HepG2 (cell line): ENCODE measurements at regions not wholly inside any gene's neighbourhood (a gene's known extent, or its start where the extent isn't known, plus 50 kb on each side); places are given as distances from the start of the nearest gene placed in this dataset.

Experiments
- ATAC-seq: fragments of 200-7000 bp; cut with Tn5 transposase; 3 replicates; pipeline ENCODE4 v1.9.1; 2020; ENCODE audit warnings: mild to moderate bottlenecking, moderate library complexity
- BruUV-seq: library from RNA; stranded (reverse); fragments of 400-500 nt; replicated peaks from 2 replicates; lab custom pipeline; 2021; lab: Mats Ljungman, UMichigan
- CTCF ChIA-PET: fragments of 300-600 bp; formaldehyde crosslinking; extraction: SDS; loops from one replicate; lab custom pipeline; 2021; ENCODE audit warnings: low total read pairs, inconsistent platforms, low intra/inter-chr PET ratio; lab: Yijun Ruan, JAX
- POLR2A ChIA-PET: fragments of 350-600 bp; sonication (Branson Sonifier 250); formaldehyde crosslinking; loops from one replicate; lab custom pipeline; 2020; ENCODE audit warnings: antibody characterized with exemption, inconsistent platforms; lab: Yijun Ruan, JAX
- DNase-seq: peaks from one replicate; pipeline ENCODE4 v3.0.0-alpha.2; 2015; ENCODE audit warnings: low spot score
- FAIRE-seq: peaks from 3 replicates; lab custom pipeline; 2011; peaks lifted over from hg19 to GRCh38; lab: Jason Lieb, UNC
- H2AFZ ChIP-seq: one replicate; pipeline ENCODE4 v1.6.1; 2011; ENCODE audit warnings: low read length, inconsistent platforms
- H3K27ac ChIP-seq: fragments of 300-600 bp; 3 replicates; pipeline ENCODE4 v1.8.0; 2011; ENCODE audit warnings: mixed run types, mild to moderate bottlenecking, mixed read lengths, low read length, inconsistent platforms; ENCODE audit not compliant: insufficient read depth; ENCODE audit errors: extremely low read length
- H3K27me3 ChIP-seq, 2 experiments: fragments of 200-600 bp in 1 of 2; 2 replicates in 1 of 2; 3 replicates in 1 of 2; pipeline versions ENCODE4 v1.6.0 to v1.8.0; 2011; ENCODE audit warnings: low read length in 2 of 2, mild to moderate bottlenecking in 2 of 2, moderate library complexity in 2 of 2, inconsistent platforms in 1 of 2; ENCODE audit not compliant: insufficient read depth in 2 of 2, control insufficient read depth in 1 of 2
- H3K36me3 ChIP-seq, 2 experiments: fragments of 200-600 bp in 1 of 2; replicated peaks in 1 of 2; 2 replicates in 1 of 2; 3 replicates in 1 of 2; pipeline versions ENCODE4 v1.5.1 to v1.8.0; 2011; ENCODE audit warnings: low read length in 2 of 2, inconsistent platforms in 1 of 2; ENCODE audit not compliant: insufficient read depth in 2 of 2, control insufficient read depth in 1 of 2
- H3K4me1 ChIP-seq: 2 replicates; pipeline ENCODE4 v1.5.1; 2012; ENCODE audit warnings: low read length, inconsistent platforms; ENCODE audit not compliant: insufficient read depth
- H3K4me2 ChIP-seq: 2 replicates; pipeline ENCODE4 v1.6.0; 2011; ENCODE audit warnings: low read depth, low read length, inconsistent platforms
- H3K4me3 ChIP-seq, 3 experiments: fragments of 200-600 bp in 1 of 3; sonication (generic), shearing (Covaris generic) in 1 of 3; replicated peaks in 1 of 3; 2 replicates each; pipeline ENCODE4 v1.5.1; 2011 to 2016; ENCODE audit warnings: low read length in 3 of 3, inconsistent platforms in 2 of 3, low read depth in 2 of 3, mild to moderate bottlenecking in 2 of 3, control low read depth in 1 of 3, mixed read lengths in 1 of 3; ENCODE audit not compliant: insufficient read depth in 1 of 3
- H3K79me2 ChIP-seq: one replicate; pipeline ENCODE4 v1.6.1; 2011; ENCODE audit warnings: low read length, inconsistent platforms; ENCODE audit not compliant: insufficient read depth
- H3K9ac ChIP-seq: 2 replicates; pipeline ENCODE4 v1.6.0; 2011; ENCODE audit warnings: mild to moderate bottlenecking, low read depth, low read length, inconsistent platforms; ENCODE audit not compliant: insufficient read depth
- H3K9me3 ChIP-seq: 2 replicates; pipeline ENCODE4 v1.5.1; 2012; ENCODE audit warnings: mild to moderate bottlenecking, low read length
- H4K20me1 ChIP-seq: 2 replicates; pipeline ENCODE4 v1.6.0; 2011; ENCODE audit warnings: inconsistent platforms, mild to moderate bottlenecking, low read length, moderate library complexity; ENCODE audit not compliant: insufficient read depth
- ATF7-NPFF ChIP-seq: sonication (generic); formaldehyde crosslinking; IDR thresholded peaks from 2 replicates; pipeline ENCODE4 v1.8.1; 2023; ENCODE audit warnings: mild to moderate bottlenecking, low read depth, missing genetic modification reagents, moderate library complexity
- CHCHD3 ChIP-seq: sonication (generic); formaldehyde crosslinking; IDR thresholded peaks from 2 replicates; pipeline ENCODE4 v1.8.0; 2022; ENCODE audit warnings: mild to moderate bottlenecking, missing genetic modification reagents, moderate library complexity
- MXI1 ChIP-seq: IDR thresholded peaks from 3 replicates; pipeline ENCODE4 v1.6.1; 2012; ENCODE audit warnings: low read depth, low read length, inconsistent platforms, borderline replicate concordance
- PHF20 ChIP-seq: sonication (generic); formaldehyde crosslinking; IDR thresholded peaks from 2 replicates; pipeline ENCODE4 v1.5.0; 2020; ENCODE audit warnings: mild to moderate bottlenecking, missing genetic modification reagents
- TBX2 ChIP-seq: sonication (generic); formaldehyde crosslinking; IDR thresholded peaks from 2 replicates; pipeline ENCODE4 v1.5.0; 2020; ENCODE audit warnings: missing genetic modification reagents, mild to moderate bottlenecking, borderline replicate concordance
- ZNF564 ChIP-seq: sonication (generic); formaldehyde crosslinking; IDR thresholded peaks from 2 replicates; pipeline ENCODE4 v1.8.1; 2023; ENCODE audit warnings: mild to moderate bottlenecking, missing genetic modification reagents
- WGBS: methylation state at CpG from one replicate; pipeline ENCODE4 v1.1.6; 2017; ENCODE audit warnings: low lambda C conversion rate; 5-methylcytosine and 5-hydroxymethylcytosine counted together
- in situ Hi-C: cut with HindIII; loops from 2 replicates; pipeline ENCODE4 v1.10.0; 2017; ENCODE audit warnings: low pct_unique_long_range_greater_than_20kb; ENCODE audit not compliant: extremely low pct_ligation_motif_present
- intact Hi-C: fragments of 100-400 bp; cut with micrococcal nuclease; formaldehyde crosslinking; loops from one replicate; pipeline ENCODE4 v1.10.0; 2022; ENCODE audit not compliant: unreplicated experiment
- TF ChIP-seq, protein P1 (sequence below): sonication (generic); formaldehyde crosslinking; IDR thresholded peaks from 2 replicates; pipeline ENCODE4 v1.5.0; 2020; ENCODE audit warnings: missing genetic modification reagents, mild to moderate bottlenecking, borderline replicate concordance
- TF ChIP-seq, protein P2 (sequence below): sonication (generic); formaldehyde crosslinking; conservative IDR thresholded peaks from 2 replicates; pipeline ENCODE4 v1.4.0; 2020; ENCODE audit warnings: missing genetic modification reagents
- TF ChIP-seq, protein P3 (sequence below): sonication (generic); formaldehyde crosslinking; IDR thresholded peaks from 2 replicates; pipeline ENCODE4 v1.4.0; 2020; ENCODE audit warnings: missing genetic modification reagents
- TF ChIP-seq, protein P4 (sequence below): sonication (generic); formaldehyde crosslinking; IDR thresholded peaks from 2 replicates; pipeline ENCODE4 v1.4.0; 2020; ENCODE audit warnings: missing genetic modification reagents
- TF ChIP-seq, protein P5 (sequence below): sonication (generic); formaldehyde crosslinking; IDR thresholded peaks from 2 replicates; pipeline ENCODE4 v1.5.1; 2020; ENCODE audit warnings: mild to moderate bottlenecking, missing genetic modification reagents, moderate library complexity
- TF ChIP-seq, protein P6 (sequence below): sonication (generic); formaldehyde crosslinking; IDR thresholded peaks from 2 replicates; pipeline ENCODE4 v1.8.0; 2022; ENCODE audit warnings: mild to moderate bottlenecking, missing genetic modification reagents, moderate library complexity

DNA sequence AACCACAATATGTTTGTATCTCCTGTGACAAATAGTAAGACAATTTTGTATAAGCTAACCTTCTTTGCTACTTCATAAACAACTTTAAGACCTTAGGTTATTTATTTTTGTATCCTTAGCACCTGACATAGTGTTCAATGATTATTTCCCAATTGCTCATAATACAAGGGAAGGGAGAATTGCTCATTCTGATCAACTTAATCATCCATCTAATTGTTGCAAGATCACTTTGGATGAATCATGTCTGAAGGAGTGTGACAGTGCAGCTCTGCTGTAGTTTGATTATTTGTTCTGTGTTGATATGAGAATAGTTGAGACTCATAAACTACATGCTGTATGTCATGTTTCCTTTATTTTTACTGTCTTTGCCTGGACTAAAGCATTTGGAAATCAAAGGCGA is 721.3 kb upstream of the SEMA6A start:
- ATAC-seq: no peak
- TF ChIP-seq ATF7-NPFF (CRISPR knock-in tag): no peak
- no peak for TF ChIP-seq ZNF564 (CRISPR knock-in tag)
- TF ChIP-seq, protein P1, sequence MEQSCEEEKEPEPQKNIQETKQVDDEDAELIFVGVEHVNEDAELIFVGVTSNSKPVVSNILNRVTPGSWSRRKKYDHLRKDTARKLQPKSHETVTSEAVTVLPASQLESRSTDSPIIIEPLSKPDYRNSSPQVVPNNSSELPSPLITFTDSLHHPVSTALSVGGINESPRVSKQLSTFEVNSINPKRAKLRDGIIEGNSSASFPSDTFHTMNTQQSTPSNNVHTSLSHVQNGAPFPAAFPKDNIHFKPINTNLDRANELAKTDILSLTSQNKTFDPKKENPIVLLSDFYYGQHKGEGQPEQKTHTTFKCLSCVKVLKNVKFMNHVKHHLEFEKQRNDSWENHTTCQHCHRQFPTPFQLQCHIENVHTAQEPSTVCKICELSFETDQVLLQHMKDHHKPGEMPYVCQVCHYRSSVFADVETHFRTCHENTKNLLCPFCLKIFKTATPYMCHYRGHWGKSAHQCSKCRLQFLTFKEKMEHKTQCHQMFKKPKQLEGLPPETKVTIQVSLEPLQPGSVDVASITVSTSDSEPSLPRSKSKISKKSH (CRISPR knock-in tag): no peak
- TF ChIP-seq PHF20 (CRISPR knock-in tag): no peak
- TF ChIP-seq CHCHD3 (CRISPR knock-in tag): no peak
- TF ChIP-seq, protein P2, sequence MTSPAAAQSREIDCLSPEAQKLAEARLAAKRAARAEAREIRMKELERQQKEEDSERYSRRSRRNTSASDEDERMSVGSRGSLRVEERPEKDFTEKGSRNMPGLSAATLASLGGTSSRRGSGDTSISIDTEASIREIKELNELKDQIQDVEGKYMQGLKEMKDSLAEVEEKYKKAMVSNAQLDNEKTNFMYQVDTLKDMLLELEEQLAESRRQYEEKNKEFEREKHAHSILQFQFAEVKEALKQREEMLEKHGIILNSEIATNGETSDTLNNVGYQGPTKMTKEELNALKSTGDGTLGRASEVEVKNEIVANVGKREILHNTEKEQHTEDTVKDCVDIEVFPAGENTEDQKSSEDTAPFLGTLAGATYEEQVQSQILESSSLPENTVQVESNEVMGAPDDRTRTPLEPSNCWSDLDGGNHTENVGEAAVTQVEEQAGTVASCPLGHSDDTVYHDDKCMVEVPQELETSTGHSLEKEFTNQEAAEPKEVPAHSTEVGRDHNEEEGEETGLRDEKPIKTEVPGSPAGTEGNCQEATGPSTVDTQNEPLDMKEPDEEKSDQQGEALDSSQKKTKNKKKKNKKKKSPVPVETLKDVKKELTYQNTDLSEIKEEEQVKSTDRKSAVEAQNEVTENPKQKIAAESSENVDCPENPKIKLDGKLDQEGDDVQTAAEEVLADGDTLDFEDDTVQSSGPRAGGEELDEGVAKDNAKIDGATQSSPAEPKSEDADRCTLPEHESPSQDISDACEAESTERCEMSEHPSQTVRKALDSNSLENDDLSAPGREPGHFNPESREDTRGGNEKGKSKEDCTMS (CRISPR knock-in tag): no peak
- TF ChIP-seq, protein P3, sequence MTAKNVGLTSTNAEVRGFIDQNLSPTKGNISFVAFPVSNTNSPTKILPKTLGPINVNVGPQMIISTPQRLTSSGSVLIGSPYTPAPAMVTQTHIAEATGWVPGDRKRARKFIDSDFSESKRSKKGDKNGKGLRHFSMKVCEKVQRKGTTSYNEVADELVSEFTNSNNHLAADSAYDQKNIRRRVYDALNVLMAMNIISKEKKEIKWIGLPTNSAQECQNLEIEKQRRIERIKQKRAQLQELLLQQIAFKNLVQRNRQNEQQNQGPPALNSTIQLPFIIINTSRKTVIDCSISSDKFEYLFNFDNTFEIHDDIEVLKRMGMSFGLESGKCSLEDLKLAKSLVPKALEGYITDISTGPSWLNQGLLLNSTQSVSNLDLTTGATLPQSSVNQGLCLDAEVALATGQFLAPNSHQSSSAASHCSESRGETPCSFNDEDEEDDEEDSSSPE (CRISPR knock-in tag): no peak
- TF ChIP-seq, protein P4, sequence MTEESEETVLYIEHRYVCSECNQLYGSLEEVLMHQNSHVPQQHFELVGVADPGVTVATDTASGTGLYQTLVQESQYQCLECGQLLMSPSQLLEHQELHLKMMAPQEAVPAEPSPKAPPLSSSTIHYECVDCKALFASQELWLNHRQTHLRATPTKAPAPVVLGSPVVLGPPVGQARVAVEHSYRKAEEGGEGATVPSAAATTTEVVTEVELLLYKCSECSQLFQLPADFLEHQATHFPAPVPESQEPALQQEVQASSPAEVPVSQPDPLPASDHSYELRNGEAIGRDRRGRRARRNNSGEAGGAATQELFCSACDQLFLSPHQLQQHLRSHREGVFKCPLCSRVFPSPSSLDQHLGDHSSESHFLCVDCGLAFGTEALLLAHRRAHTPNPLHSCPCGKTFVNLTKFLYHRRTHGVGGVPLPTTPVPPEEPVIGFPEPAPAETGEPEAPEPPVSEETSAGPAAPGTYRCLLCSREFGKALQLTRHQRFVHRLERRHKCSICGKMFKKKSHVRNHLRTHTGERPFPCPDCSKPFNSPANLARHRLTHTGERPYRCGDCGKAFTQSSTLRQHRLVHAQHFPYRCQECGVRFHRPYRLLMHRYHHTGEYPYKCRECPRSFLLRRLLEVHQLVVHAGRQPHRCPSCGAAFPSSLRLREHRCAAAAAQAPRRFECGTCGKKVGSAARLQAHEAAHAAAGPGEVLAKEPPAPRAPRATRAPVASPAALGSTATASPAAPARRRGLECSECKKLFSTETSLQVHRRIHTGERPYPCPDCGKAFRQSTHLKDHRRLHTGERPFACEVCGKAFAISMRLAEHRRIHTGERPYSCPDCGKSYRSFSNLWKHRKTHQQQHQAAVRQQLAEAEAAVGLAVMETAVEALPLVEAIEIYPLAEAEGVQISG (CRISPR knock-in tag): no peak
- TF ChIP-seq MXI1: no peak
- TF ChIP-seq, protein P5, sequence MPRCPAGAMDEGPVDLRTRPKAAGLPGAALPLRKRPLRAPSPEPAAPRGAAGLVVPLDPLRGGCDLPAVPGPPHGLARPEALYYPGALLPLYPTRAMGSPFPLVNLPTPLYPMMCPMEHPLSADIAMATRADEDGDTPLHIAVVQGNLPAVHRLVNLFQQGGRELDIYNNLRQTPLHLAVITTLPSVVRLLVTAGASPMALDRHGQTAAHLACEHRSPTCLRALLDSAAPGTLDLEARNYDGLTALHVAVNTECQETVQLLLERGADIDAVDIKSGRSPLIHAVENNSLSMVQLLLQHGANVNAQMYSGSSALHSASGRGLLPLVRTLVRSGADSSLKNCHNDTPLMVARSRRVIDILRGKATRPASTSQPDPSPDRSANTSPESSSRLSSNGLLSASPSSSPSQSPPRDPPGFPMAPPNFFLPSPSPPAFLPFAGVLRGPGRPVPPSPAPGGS (CRISPR knock-in tag): no peak
- TF ChIP-seq, protein P6, sequence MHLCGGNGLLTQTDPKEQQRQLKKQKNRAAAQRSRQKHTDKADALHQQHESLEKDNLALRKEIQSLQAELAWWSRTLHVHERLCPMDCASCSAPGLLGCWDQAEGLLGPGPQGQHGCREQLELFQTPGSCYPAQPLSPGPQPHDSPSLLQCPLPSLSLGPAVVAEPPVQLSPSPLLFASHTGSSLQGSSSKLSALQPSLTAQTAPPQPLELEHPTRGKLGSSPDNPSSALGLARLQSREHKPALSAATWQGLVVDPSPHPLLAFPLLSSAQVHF (CRISPR knock-in tag): no peak
- no peak for TF ChIP-seq TBX2 (CRISPR knock-in tag)

More for the DNA sequence above, 721.3 kb upstream of the SEMA6A start:
- 2% methylated on average over 1 of the region's 1 CpG for WGBS
- in situ Hi-C loops: no loop called here
- H2AFZ ChIP-seq: no peak overlapping the region
- no peaks in the 10 kb centered on the region for H3K36me3 ChIP-seq
- no TSS peak for BruUV-seq
- DNase-seq: no peak
- H3K9me3 ChIP-seq: no peaks in the 10 kb centered on the region; the same call in 1 of the 2 replicates
- H3K4me3 ChIP-seq: no peak overlapping the region
- no peak overlapping the region for H3K4me2 ChIP-seq
- no peak overlapping the region for H3K27ac ChIP-seq
- no peaks in the 10 kb centered on the region for H3K27me3 ChIP-seq
- intact Hi-C loops: no loop called here
- H3K4me1 ChIP-seq: no peaks in the 10 kb centered on the region
- H4K20me1 ChIP-seq: no peaks in the 10 kb centered on the region
- ChIA-PET CTCF (no interaction called here), POLR2A (no interaction called here)
- no peaks in the 10 kb centered on the region for H3K79me2 ChIP-seq
- H3K9ac ChIP-seq: no peak overlapping the region
- no peak for FAIRE-seq
